SK-N-SH (cell line): ENCODE measurements at regions not wholly inside any gene's neighbourhood (a gene's known extent, or its start where the extent isn't known, plus 50 kb on each side); places are given as distances from the start of the nearest gene placed in this dataset.
"Not testable (repeated sequence)": the region's sequence is repeated elsewhere in the genome, so short reads cannot be mapped to it uniquely, and the experiment has no call there.

ENCODE experiments used
- CHD2 ChIP-seq: fragments of 150-350 bp; IDR thresholded peaks from 2 replicates; pipeline ENCODE4 v1.6.1; 2018; ENCODE audit warnings: low read length; ENCODE audit not compliant: partially characterized antibody
- ELF1 ChIP-seq: IDR thresholded peaks from 2 replicates; pipeline ENCODE4 v1.4.0; 2012
- EP300 ChIP-seq, 2 experiments: IDR thresholded peaks; 2 replicates each; pipeline versions ENCODE4 v1.4.0 to v1.6.1; 2012; ENCODE audit warnings: borderline replicate concordance in 1 of 2, low read depth in 1 of 2, low read length in 1 of 2
- IRF3 ChIP-seq: fragments of 150-350 bp; IDR thresholded peaks from 2 replicates; pipeline ENCODE4 v1.6.1; 2016; ENCODE audit warnings: mild to moderate bottlenecking, low read depth, low read length
- MXI1 ChIP-seq: IDR thresholded peaks from 2 replicates; pipeline ENCODE4 v1.6.1; 2012; ENCODE audit warnings: mild to moderate bottlenecking, low read depth, low read length, improper control_type of control experiment
- RAD21 ChIP-seq: IDR thresholded peaks from 2 replicates; pipeline ENCODE4 v1.6.1; 2012; ENCODE audit warnings: mild to moderate bottlenecking, low read length
- RCOR1 ChIP-seq: fragments of 150-350 bp; IDR thresholded peaks from 2 replicates; pipeline ENCODE4 v1.6.1; 2017; ENCODE audit warnings: antibody characterized with exemption, low read length
- SIN3A ChIP-seq: IDR thresholded peaks from 2 replicates; pipeline ENCODE4 v1.6.1; 2012; ENCODE audit warnings: low read depth, mild to moderate bottlenecking, low read length, moderate library complexity, borderline replicate concordance
- SMC3 ChIP-seq: IDR thresholded peaks from 2 replicates; pipeline ENCODE4 v1.6.1; 2012; ENCODE audit warnings: low read depth, low read length, improper control_type of control experiment
- TAF1 ChIP-seq: IDR thresholded peaks from 2 replicates; pipeline ENCODE4 v1.6.1; 2012; ENCODE audit warnings: low read depth, mild to moderate bottlenecking, low read length, moderate library complexity, borderline replicate concordance
- ZBTB33 ChIP-seq: IDR thresholded peaks from 2 replicates; pipeline ENCODE4 v1.4.0; 2012; ENCODE audit warnings: low read depth, borderline replicate concordance
- TF ChIP-seq, protein P1 (sequence below): fragments of 200-600 bp; sonication (generic); IDR thresholded peaks from 2 replicates; pipeline ENCODE4 v1.6.1; 2017; ENCODE audit warnings: antibody characterized with exemption, mild to moderate bottlenecking, moderate library complexity
- TF ChIP-seq, protein P2 (sequence below): fragments of 150-350 bp; IDR thresholded peaks from 2 replicates; pipeline ENCODE4 v1.6.1; 2017; ENCODE audit warnings: antibody characterized with exemption, low read length, low read depth, borderline replicate concordance

DNA sequence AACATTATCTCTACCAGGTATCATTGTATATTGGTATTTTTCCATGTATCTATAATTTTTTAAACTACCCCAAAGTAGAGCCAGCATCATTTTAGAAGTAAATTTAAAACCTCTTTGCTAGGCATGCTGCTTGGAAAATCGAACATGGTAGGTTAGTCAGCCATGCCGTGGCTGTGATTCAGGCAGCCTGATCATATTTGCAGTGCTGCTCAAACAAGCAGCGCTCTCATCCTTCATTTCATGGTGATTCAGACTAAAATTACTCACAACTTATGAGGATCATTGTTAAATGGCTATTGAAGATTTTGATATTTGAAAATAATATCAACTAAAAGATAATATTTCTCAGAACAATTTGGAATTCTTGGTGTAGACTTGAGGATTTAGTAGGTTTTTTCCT lies 161.2 kb upstream of the SPATA31A3 start:
- TF ChIP-seq, protein P1, sequence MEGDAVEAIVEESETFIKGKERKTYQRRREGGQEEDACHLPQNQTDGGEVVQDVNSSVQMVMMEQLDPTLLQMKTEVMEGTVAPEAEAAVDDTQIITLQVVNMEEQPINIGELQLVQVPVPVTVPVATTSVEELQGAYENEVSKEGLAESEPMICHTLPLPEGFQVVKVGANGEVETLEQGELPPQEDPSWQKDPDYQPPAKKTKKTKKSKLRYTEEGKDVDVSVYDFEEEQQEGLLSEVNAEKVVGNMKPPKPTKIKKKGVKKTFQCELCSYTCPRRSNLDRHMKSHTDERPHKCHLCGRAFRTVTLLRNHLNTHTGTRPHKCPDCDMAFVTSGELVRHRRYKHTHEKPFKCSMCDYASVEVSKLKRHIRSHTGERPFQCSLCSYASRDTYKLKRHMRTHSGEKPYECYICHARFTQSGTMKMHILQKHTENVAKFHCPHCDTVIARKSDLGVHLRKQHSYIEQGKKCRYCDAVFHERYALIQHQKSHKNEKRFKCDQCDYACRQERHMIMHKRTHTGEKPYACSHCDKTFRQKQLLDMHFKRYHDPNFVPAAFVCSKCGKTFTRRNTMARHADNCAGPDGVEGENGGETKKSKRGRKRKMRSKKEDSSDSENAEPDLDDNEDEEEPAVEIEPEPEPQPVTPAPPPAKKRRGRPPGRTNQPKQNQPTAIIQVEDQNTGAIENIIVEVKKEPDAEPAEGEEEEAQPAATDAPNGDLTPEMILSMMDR: not testable (repeated sequence)
- TF ChIP-seq SMC3; CHD2; RCOR1; EP300 (IDR thresholded peaks at IDR 0.05; ENCODE audit: borderline replicate concordance in 1 of 2, low read depth in 1 of 2, low read length in 1 of 2); RAD21; MXI1; IRF3; ZBTB33; TAF1; ELF1; SIN3A: not testable (repeated sequence)
- TF ChIP-seq, protein P2, sequence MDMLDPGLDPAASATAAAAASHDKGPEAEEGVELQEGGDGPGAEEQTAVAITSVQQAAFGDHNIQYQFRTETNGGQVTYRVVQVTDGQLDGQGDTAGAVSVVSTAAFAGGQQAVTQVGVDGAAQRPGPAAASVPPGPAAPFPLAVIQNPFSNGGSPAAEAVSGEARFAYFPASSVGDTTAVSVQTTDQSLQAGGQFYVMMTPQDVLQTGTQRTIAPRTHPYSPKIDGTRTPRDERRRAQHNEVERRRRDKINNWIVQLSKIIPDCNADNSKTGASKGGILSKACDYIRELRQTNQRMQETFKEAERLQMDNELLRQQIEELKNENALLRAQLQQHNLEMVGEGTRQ: not testable (repeated sequence)
